HG03196 (cell line): ENCODE measurements at regions not wholly inside any gene's neighbourhood (a gene's known extent, or its start where the extent isn't known, plus 50 kb on each side); places are given as distances from the start of the nearest gene placed in this dataset.

Source experiments
- ATAC-seq: cut with Tn5 transposase; IDR thresholded peaks from one replicate; pipeline ENCODE4 v1.9.1; 2021; ENCODE audit not compliant: unreplicated experiment

GRCh38 chr22:49608228-49608627, 219.4 kb downstream of the BRD1 start:
- no peak for ATAC-seq

GRCh38 chr22:49607821-49608220, 219.9 kb downstream of the BRD1 start:
- no peak for ATAC-seq

GRCh38 chr22:49606562-49607290, 220.9 kb downstream of the BRD1 start:
- ATAC-seq: no peak

GRCh38 chr22:49604732-49605302, 222.9 kb downstream of the BRD1 start:
- ATAC-seq: no peak

GRCh38 chr22:49603016-49603415, 224.7 kb downstream of the BRD1 start:
- ATAC-seq: no peak

GRCh38 chr22:49602481-49602880, 225.2 kb downstream of the BRD1 start:
- ATAC-seq: no peak

- no peak for ATAC-seq
These were observed 225.9 kb downstream of the BRD1 start for GRCh38 chr22:49601614-49602321.

GRCh38 chr22:49600891-49601431, 226.7 kb downstream of the BRD1 start:
- no peak for ATAC-seq

- ATAC-seq: no peak
These were observed 227.2 kb downstream of the BRD1 start for GRCh38 chr22:49600468-49600867.

- no peak for ATAC-seq
These were observed 227.8 kb downstream of the BRD1 start for GRCh38 chr22:49599691-49600455.

- no peak for ATAC-seq
These were observed 228.6 kb downstream of the BRD1 start for GRCh38 chr22:49599039-49599438.

- ATAC-seq: no peak
These were observed 229.3 kb downstream of the BRD1 start for GRCh38 chr22:49598338-49598737.

GRCh38 chr22:49597428-49598039, 230.1 kb downstream of the BRD1 start:
- ATAC-seq: no peak

- ATAC-seq: no peak
These were observed 232.1 kb downstream of the BRD1 start for GRCh38 chr22:49595465-49596078.

GRCh38 chr22:49594078-49594477, 233.6 kb downstream of the BRD1 start:
- ATAC-seq: no peak

GRCh38 chr22:49593509-49593908, 234.2 kb downstream of the BRD1 start:
- ATAC-seq: no peak

GRCh38 chr22:49592780-49593501, 234.7 kb downstream of the BRD1 start:
- ATAC-seq: no peak

GRCh38 chr22:49590851-49591445, 236.7 kb downstream of the BRD1 start:
- no peak for ATAC-seq

GRCh38 chr22:49590381-49590780, 237.3 kb downstream of the BRD1 start:
- no peak for ATAC-seq
